ENCODE measurements at regions not wholly inside any gene's neighbourhood (a gene's known extent, or its start where the extent isn't known, plus 50 kb on each side); places are given as distances from the start of the nearest gene placed in this dataset.

DNA sequence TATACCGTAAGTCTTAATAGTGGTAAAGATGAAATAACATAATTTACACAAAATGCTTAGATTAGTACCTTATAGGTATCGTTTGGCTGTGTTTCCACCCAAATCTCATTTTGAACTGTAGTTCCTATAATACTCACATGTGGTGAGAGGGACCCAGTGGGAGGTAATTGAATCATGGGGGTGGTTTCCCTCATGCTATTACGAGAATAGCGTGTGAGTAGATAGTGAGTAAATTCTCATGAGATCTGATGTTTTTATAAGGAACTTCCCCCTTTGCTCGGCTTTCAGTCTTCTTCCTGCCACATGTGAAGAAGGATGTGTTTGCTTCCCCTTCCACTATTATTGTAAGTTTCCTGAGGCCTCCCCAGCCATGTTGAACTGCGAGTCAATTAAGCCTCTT is 426.3 kb upstream of the POT1 start:
- TF ChIP-seq EP300 (IDR thresholded peaks at IDR 0.05) = no peak
- no peak for TF ChIP-seq CTCF (IDR thresholded peaks at IDR 0.05)
- no peak for TF ChIP-seq POLR2AphosphoS5 (IDR thresholded peaks at IDR 0.05)
